Endothelial cell of umbilical vein (primary cell): ENCODE measurements at regions not wholly inside any gene's neighbourhood (a gene's known extent, or its start where the extent isn't known, plus 50 kb on each side); places are given as distances from the start of the nearest gene placed in this dataset.

Source experiments
- BruUV-seq: library from RNA; stranded (reverse); fragments of 400-500 nt; replicated peaks from 2 replicates; lab custom pipeline; 2021; lab: Mats Ljungman, UMichigan
- CTCF ChIA-PET: fragments of 300-600, 350-600 bp; sonication (Branson Sonifier 250); formaldehyde crosslinking; loops from one replicate; lab custom pipeline; 2021; ENCODE audit warnings: antibody characterized with exemption, inconsistent platforms; lab: Charles Lee
- POLR2A ChIA-PET: fragments of 300-600, 350-600 bp; sonication (Branson Sonifier 250); formaldehyde crosslinking; loops from one replicate; lab custom pipeline; 2021; ENCODE audit warnings: antibody characterized with exemption, inconsistent platforms; lab: Charles Lee
- DNase-seq: peaks from one replicate; pipeline ENCODE4 v3.0.0-alpha.2; 2011; ENCODE audit warnings: low read depth, low spot score
- FAIRE-seq: peaks from 2 replicates; lab custom pipeline; 2011; peaks lifted over from hg19 to GRCh38; lab: Jason Lieb, UNC
- H2AFZ ChIP-seq: 2 replicates; pipeline ENCODE4 v1.6.0; 2012; ENCODE audit warnings: low read depth, low read length, control low read depth, inconsistent platforms
- H3K27ac ChIP-seq: 2 replicates; pipeline ENCODE4 v1.5.1; 2011; ENCODE audit warnings: low read depth, mild to moderate bottlenecking, control low read depth, low read length, moderate library complexity; ENCODE audit not compliant: insufficient read depth
- H3K27me3 ChIP-seq, 2 experiments: 2 replicates each; pipeline versions ENCODE4 v1.6.0 to v1.6.1; 2011; ENCODE audit warnings: low read length in 2 of 2, mixed read lengths in 1 of 2; ENCODE audit not compliant: control insufficient read depth in 2 of 2, insufficient read depth in 2 of 2
- H3K36me3 ChIP-seq, 2 experiments: 2 replicates in 1 of 2; 3 replicates in 1 of 2; pipeline ENCODE4 v1.5.1; 2011; ENCODE audit warnings: low read length in 2 of 2, mild to moderate bottlenecking in 1 of 2, moderate library complexity in 1 of 2; ENCODE audit not compliant: control insufficient read depth in 2 of 2, insufficient read depth in 2 of 2; ENCODE audit errors: extremely low read depth in 1 of 2
- H3K4me1 ChIP-seq: 3 replicates; pipeline ENCODE4 v1.5.1; 2011; ENCODE audit warnings: mild to moderate bottlenecking, low read length; ENCODE audit not compliant: control insufficient read depth, insufficient read depth; ENCODE audit errors: extremely low read depth
- H3K4me2 ChIP-seq: 2 replicates; pipeline ENCODE4 v1.6.1; 2011; ENCODE audit warnings: low read length, control low read depth, mixed read lengths; ENCODE audit not compliant: insufficient read depth
- H3K4me3 ChIP-seq, 3 experiments: fragments of 200-600 bp in 1 of 3; sonication (generic), shearing (Covaris generic) in 1 of 3; replicated peaks in 1 of 3; 2 replicates each; pipeline ENCODE4 v1.5.1; 2011 to 2016; ENCODE audit warnings: control low read depth in 3 of 3, low read length in 3 of 3, mild to moderate bottlenecking in 2 of 3, inconsistent platforms in 1 of 3, low read depth in 1 of 3, moderate library complexity in 1 of 3; ENCODE audit not compliant: insufficient read depth in 1 of 3
- H3K79me2 ChIP-seq: 2 replicates; pipeline ENCODE4 v1.6.0; 2012; ENCODE audit warnings: low read length, inconsistent platforms; ENCODE audit not compliant: control insufficient read depth, insufficient read depth
- H3K9ac ChIP-seq: replicated peaks from 2 replicates; pipeline ENCODE3; 2011; ENCODE audit warnings: low read length, control low read depth; ENCODE audit not compliant: insufficient read depth; ENCODE audit errors: extremely low read depth
- H3K9me1 ChIP-seq: replicated peaks from 3 replicates; pipeline ENCODE4 v1.6.0; 2011; ENCODE audit warnings: mild to moderate bottlenecking, low read length; ENCODE audit not compliant: control insufficient read depth, insufficient read depth; ENCODE audit errors: extremely low read depth
- H3K9me3 ChIP-seq: replicated peaks from 2 replicates; pipeline ENCODE4 v1.5.1; 2012; ENCODE audit warnings: low read length, inconsistent platforms; ENCODE audit not compliant: control insufficient read depth, insufficient read depth
- H4K20me1 ChIP-seq: replicated peaks from 2 replicates; pipeline ENCODE3; 2011; ENCODE audit warnings: mild to moderate bottlenecking, low read length; ENCODE audit not compliant: control insufficient read depth, insufficient read depth; ENCODE audit errors: extremely low read depth
- CTCF ChIP-seq, 2 donors: IDR thresholded peaks; 1 replicate in 1 of 2; 2 replicates in 1 of 2; pipeline ENCODE4 v1.5.1; 2011; ENCODE audit warnings: low read length in 2 of 2, mild to moderate bottlenecking in 2 of 2, moderate library complexity in 2 of 2, control low read depth in 1 of 2, inconsistent platforms in 1 of 2, low read depth in 1 of 2; ENCODE audit not compliant: insufficient read depth in 1 of 2; ENCODE audit errors: extremely low read depth in 1 of 2
- EZH2 ChIP-seq: IDR thresholded peaks from 2 replicates; pipeline ENCODE4 v1.6.1; 2012; ENCODE audit warnings: borderline replicate concordance, low read depth, mild to moderate bottlenecking, moderate library complexity, low read length, inconsistent platforms; ENCODE audit not compliant: severe bottlenecking
- FOS ChIP-seq: IDR thresholded peaks from 2 replicates; pipeline ENCODE4 v1.6.1; 2011; ENCODE audit warnings: mild to moderate bottlenecking, low read length, moderate library complexity, borderline replicate concordance; ENCODE audit not compliant: insufficient read depth
- GATA2 ChIP-seq: IDR thresholded peaks from 2 replicates; pipeline ENCODE4 v1.7.0; 2011; ENCODE audit warnings: low read depth, mild to moderate bottlenecking, moderate library complexity, mixed read lengths, low read length; ENCODE audit not compliant: insufficient read length, insufficient read depth
- JUN ChIP-seq: IDR thresholded peaks from 2 replicates; pipeline ENCODE4 v1.6.1; 2011; ENCODE audit warnings: borderline replicate concordance, low read depth; ENCODE audit not compliant: insufficient read length, insufficient read depth
- MAX ChIP-seq: IDR thresholded peaks from 2 replicates; pipeline ENCODE4 v1.6.1; 2011; ENCODE audit not compliant: insufficient read depth, insufficient read length
- MYC ChIP-seq: IDR thresholded peaks from one replicate; pipeline ENCODE4 v1.6.1; 2011; ENCODE audit warnings: mild to moderate bottlenecking, low read depth, low read length
- POLR2A ChIP-seq: IDR thresholded peaks from 2 replicates; pipeline ENCODE4 v1.6.1; 2012; ENCODE audit warnings: low read depth, mild to moderate bottlenecking, control low read depth, low read length
- POLR2AphosphoS5 ChIP-seq: IDR thresholded peaks from 2 replicates; pipeline ENCODE4 v1.6.1; 2012; ENCODE audit warnings: low read depth, mild to moderate bottlenecking, control low read depth, low read length, moderate library complexity; ENCODE audit not compliant: insufficient read depth
- dilution Hi-C: fragments of 300-500 bp; cut with MboI; formaldehyde crosslinking; loops from one replicate; pipeline ENCODE4 v1.15.0; 2019; ENCODE audit warnings: low sequenced_read_pairs; ENCODE audit not compliant: extremely low pct_ligation_motif_present
- intact Hi-C: fragments of 100-400 bp; cut with micrococcal nuclease; formaldehyde crosslinking; loops from one replicate; pipeline ENCODE4 v1.10.0; 2022

- TF ChIP-seq JUN = no peak
- TF ChIP-seq FOS = no peak
- TF ChIP-seq MAX = no peak
- no peak for TF ChIP-seq EZH2
- no peak for TF ChIP-seq CTCF (IDR thresholded peaks at IDR 0.05; ENCODE audit: extremely low read depth in 1 of 2, insufficient read depth in 1 of 2, low read depth in 1 of 2, low read length in 2 of 2)
- no peak for TF ChIP-seq MYC
- no peak for TF ChIP-seq POLR2A
- no peak for TF ChIP-seq POLR2AphosphoS5
- no peak for TF ChIP-seq GATA2
- Histone ChIP-seq H3K27ac (no peak overlapping the region), H3K79me2 (no peaks in the 10 kb centered on the region), H3K4me3 (no peak overlapping the region), H3K9me1 (no peaks in the 10 kb centered on the region), H4K20me1 (no peaks in the 10 kb centered on the region), H3K9me3 (no peaks in the 10 kb centered on the region), H2AFZ (no peak overlapping the region), H3K27me3 (no peaks in the 10 kb centered on the region), H3K36me3 (no peaks in the 10 kb centered on the region), H3K9ac (no peak overlapping the region), H3K4me2 (no peak overlapping the region), H3K4me1 (no peaks in the 10 kb centered on the region)
- ChIA-PET POLR2A (no interaction called here), CTCF (no interaction called here)
- dilution Hi-C loops = no loop called here
- DNase-seq (no peak), FAIRE-seq (no peak)
- intact Hi-C loops = no loop called here
- no TSS peak for BruUV-seq
Measured at GRCh38 chr1:79688932-79689331, 682.4 kb upstream of the ADGRL4 start.
